K562 (cell line): ENCODE measurements at regions not wholly inside any gene's neighbourhood (a gene's known extent, or its start where the extent isn't known, plus 50 kb on each side); places are given as distances from the start of the nearest gene placed in this dataset.

Experiments
- BCLAF1 ChIP-seq, 2 experiments: fragments of 450-650 bp in 1 of 2; IDR thresholded peaks; 2 replicates each; pipeline ENCODE4 v1.6.1; 2011 to 2017; ENCODE audit warnings: low read depth in 2 of 2, antibody characterized with exemption in 1 of 2, borderline replicate concordance in 1 of 2, low read length in 1 of 2, mild to moderate bottlenecking in 1 of 2, mixed read lengths in 1 of 2; ENCODE audit not compliant: control insufficient read depth in 1 of 2
- CEBPZ ChIP-seq: fragments of 150-350 bp; IDR thresholded peaks from 2 replicates; pipeline ENCODE4 v1.6.1; 2014; ENCODE audit warnings: low read depth, mild to moderate bottlenecking, low read length, borderline replicate concordance
- EGR1 ChIP-seq: fragments of 450-650 bp; conservative IDR thresholded peaks from 2 replicates; pipeline ENCODE4 v1.6.1; 2017; ENCODE audit warnings: mild to moderate bottlenecking
- GATAD2A ChIP-seq: fragments of 450-650 bp; IDR thresholded peaks from 2 replicates; pipeline ENCODE4 v1.6.1; 2017
- HOMEZ ChIP-seq: fragments of 250-450 bp; sonication (Bioruptor Pico); IDR thresholded peaks from 2 replicates; pipeline ENCODE4 v1.4.0; 2020; ENCODE audit warnings: mild to moderate bottlenecking, moderate library complexity

GRCh38 chr2:217396586-217396985, 536.7 kb upstream of the TNP1 start:
- TF ChIP-seq BCLAF1 (IDR thresholded peaks at IDR 0.05; ENCODE audit: borderline replicate concordance in 1 of 2, control insufficient read depth in 1 of 2, low read depth in 2 of 2, low read length in 1 of 2): no peak
- TF ChIP-seq CEBPZ: no peak
- no peak for TF ChIP-seq HOMEZ (CRISPR knock-in tag)
- no peak for TF ChIP-seq GATAD2A
- TF ChIP-seq EGR1: no peak
